ENCODE measurements at regions not wholly inside any gene's neighbourhood (a gene's known extent, or its start where the extent isn't known, plus 50 kb on each side); places are given as distances from the start of the nearest gene placed in this dataset.

DNA sequence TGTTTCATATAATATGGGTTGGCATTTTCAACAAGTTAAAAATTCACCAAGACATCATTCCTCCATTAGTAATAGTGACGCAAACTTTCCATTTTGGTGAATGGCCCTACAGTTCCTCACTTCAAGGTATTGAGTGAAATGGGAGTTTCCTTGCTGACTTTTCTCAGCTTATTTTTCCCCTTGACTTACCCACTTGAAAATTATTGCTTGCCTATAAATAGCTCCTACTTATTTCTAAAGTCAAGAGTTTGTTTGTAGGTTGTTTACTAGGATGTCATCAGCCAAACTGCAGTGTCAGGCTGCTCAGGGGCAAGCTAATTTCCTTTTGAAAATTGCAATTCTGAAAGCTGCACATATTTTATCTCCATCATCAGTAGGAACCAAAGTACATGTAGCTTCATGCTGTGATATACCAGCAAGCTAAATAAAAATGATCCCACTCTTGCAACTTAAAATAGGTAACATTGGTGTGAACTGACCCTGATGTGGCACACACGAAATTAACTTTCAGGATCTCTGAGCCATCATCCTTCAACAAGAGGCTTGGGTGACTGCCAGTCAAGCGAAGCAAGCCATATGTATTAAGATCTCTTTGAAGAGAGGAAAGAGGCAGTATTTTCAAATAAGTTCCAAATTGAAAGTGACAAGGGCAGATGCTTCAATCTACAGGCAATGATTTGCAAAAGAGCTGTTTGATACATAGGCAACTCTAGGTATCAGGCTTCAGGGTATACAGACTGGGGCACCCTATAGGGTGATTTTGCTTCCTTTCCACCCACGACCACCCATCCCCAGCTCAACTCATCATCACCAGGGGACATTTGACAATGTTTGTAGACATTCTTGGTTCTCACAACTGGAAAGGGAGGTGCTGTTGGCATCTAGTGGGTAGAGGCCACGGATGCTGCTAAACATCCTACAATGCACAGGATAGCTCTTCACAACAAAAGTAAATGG is 66.8 kb upstream of the RASGRP1 start:
- Histone ChIP-seq H4K20me1 (ENCODE audit: insufficient read depth) (no peaks in the 10 kb centered on the region), H3K27ac (ENCODE audit: low read length) (no peak overlapping the region), H2AFZ (ENCODE audit: low read depth, low read length) (no peak overlapping the region), H3K4me3 (ENCODE audit: low read length) (no peak overlapping the region), H3K9ac (ENCODE audit: low read length) (no peak overlapping the region), H3K9me3 (ENCODE audit: low read length) (no peaks in the 10 kb centered on the region), H3K4me2 (ENCODE audit: low read length) (no peak overlapping the region), H3F3A (ENCODE audit: insufficient read depth, low read length, poor library complexity, severe bottlenecking) (no peaks in the 10 kb centered on the region), H3K36me3 (ENCODE audit: insufficient read depth, low read length) (no peaks in the 10 kb centered on the region), H3K27me3 (ENCODE audit: insufficient read depth, low read depth, low read length) (no peaks in the 10 kb centered on the region), H3K9me2 (ENCODE audit: insufficient read depth, low read length) (no peaks in the 10 kb centered on the region), H3K79me2 (replicated peaks; ENCODE audit: insufficient read depth, low read length) (no peaks in the 10 kb centered on the region)
- TF ChIP-seq CTCF (IDR thresholded peaks at IDR 0.05; ENCODE audit: poor library complexity, severe bottlenecking): no peak
- no peak for TF ChIP-seq MXI1 (conservative IDR thresholded peaks at IDR 0.05; ENCODE audit: poor library complexity, severe bottlenecking)
- no peak for TF ChIP-seq REST (IDR thresholded peaks at IDR 0.05; ENCODE audit: borderline replicate concordance)
- TF ChIP-seq EZH2 (IDR thresholded peaks at IDR 0.05; ENCODE audit: borderline replicate concordance, insufficient read depth, low read length, poor library complexity, severe bottlenecking): no peak
- TF ChIP-seq RAD21 (conservative IDR thresholded peaks at IDR 0.05): no peak
- TF ChIP-seq POLR2AphosphoS5 (IDR thresholded peaks at IDR 0.05): no peak
- TF ChIP-seq TAF1 (IDR thresholded peaks at IDR 0.05; ENCODE audit: low read depth): no peak
- TF ChIP-seq EP300 (conservative IDR thresholded peaks at IDR 0.05; ENCODE audit: poor library complexity, severe bottlenecking): no peak
- TF ChIP-seq SMC3 (conservative IDR thresholded peaks at IDR 0.05; ENCODE audit: poor library complexity): no peak

GRCh38 chr15:38635170-38635569 is 70.6 kb upstream of the RASGRP1 start:
- no peak overlapping the region for H3K27ac ChIP-seq (ENCODE audit: low read length)
- H3K27me3 ChIP-seq (ENCODE audit: insufficient read depth, low read depth, low read length): no peaks in the 10 kb centered on the region
- H3K9me2 ChIP-seq (ENCODE audit: insufficient read depth, low read length): no peaks in the 10 kb centered on the region
- no peak overlapping the region for H3K9ac ChIP-seq (ENCODE audit: low read length)
- H4K20me1 ChIP-seq (ENCODE audit: insufficient read depth): no peaks in the 10 kb centered on the region
- TF ChIP-seq EZH2 (IDR thresholded peaks at IDR 0.05; ENCODE audit: borderline replicate concordance, insufficient read depth, low read length, poor library complexity, severe bottlenecking) (no peak), REST (IDR thresholded peaks at IDR 0.05; ENCODE audit: borderline replicate concordance) (no peak), TAF1 (IDR thresholded peaks at IDR 0.05; ENCODE audit: low read depth) (no peak), EP300 (conservative IDR thresholded peaks at IDR 0.05; ENCODE audit: poor library complexity, severe bottlenecking) (no peak), SMC3 (conservative IDR thresholded peaks at IDR 0.05; ENCODE audit: poor library complexity) (no peak), RAD21 (conservative IDR thresholded peaks at IDR 0.05) (no peak), CTCF (IDR thresholded peaks at IDR 0.05; ENCODE audit: poor library complexity, severe bottlenecking) (no peak), MXI1 (conservative IDR thresholded peaks at IDR 0.05; ENCODE audit: poor library complexity, severe bottlenecking) (no peak), POLR2AphosphoS5 (IDR thresholded peaks at IDR 0.05) (no peak)
- no peak overlapping the region for H3K4me3 ChIP-seq (ENCODE audit: low read length)
- H3K9me3 ChIP-seq (ENCODE audit: low read length): no peaks in the 10 kb centered on the region
- no peaks in the 10 kb centered on the region for H3K36me3 ChIP-seq (ENCODE audit: insufficient read depth, low read length)
- H3F3A ChIP-seq (ENCODE audit: insufficient read depth, low read length, poor library complexity, severe bottlenecking): no peaks in the 10 kb centered on the region
- no peak overlapping the region for H3K4me2 ChIP-seq (ENCODE audit: low read length)
- no peaks in the 10 kb centered on the region for H3K79me2 ChIP-seq (replicated peaks; ENCODE audit: insufficient read depth, low read length)
- H2AFZ ChIP-seq (ENCODE audit: low read depth, low read length): no peak overlapping the region
